ENCODE measurements at regions not wholly inside any gene's neighbourhood (a gene's known extent, or its start where the extent isn't known, plus 50 kb on each side); places are given as distances from the start of the nearest gene placed in this dataset.

DNA sequence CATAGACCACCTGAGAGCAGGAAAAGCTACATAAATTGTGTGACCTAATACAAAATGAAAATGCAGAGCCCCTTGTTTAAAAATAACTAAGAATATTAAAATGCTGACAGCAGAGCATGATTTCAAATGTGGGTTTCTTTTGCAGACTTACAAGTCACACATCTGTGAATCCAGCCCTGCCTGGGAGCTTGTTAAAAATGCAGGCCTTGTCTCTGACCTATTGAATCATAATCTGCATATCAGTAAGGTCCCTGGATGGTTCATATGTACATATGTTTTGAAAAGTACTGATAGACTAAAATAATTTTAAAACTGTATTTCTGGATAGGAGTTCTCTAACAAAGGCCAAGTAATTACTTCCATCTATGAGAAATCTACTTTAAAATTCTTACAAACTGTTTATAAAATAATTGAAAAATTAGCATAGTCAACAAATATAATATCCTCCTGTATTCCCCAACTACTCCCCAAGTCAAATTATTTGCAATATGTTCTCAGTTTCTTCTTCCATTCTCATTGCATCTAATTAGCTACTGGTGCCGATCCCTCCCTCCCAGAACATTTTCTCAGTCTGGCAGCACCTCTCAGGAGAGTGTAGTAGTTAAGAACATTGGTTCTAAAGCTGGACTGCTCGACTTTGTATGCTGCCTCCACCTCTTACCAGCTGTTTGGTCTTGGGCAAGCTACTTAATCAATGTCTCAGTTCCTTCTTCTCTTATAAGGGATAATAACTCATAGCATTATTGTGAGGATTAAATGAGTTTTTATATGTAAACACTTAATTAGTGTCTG is 1040.4 kb upstream of the CDH2 start:
- Histone ChIP-seq H3K4me3 (no peak overlapping the region), H3K9me3 (replicated peaks) (peaks cover 8% of the 10 kb centered on the region), H3K36me3 (no peaks in the 10 kb centered on the region), H3K27ac (replicated peaks) (no peak overlapping the region), H3K4me1 (no peaks in the 10 kb centered on the region), H3K27me3 (ENCODE audit: low read depth) (no peaks in the 10 kb centered on the region)
- intact Hi-C loops (cut with micrococcal nuclease) = no loop called here
- no peak for DNase-seq
- TF ChIP-seq, protein P1, sequence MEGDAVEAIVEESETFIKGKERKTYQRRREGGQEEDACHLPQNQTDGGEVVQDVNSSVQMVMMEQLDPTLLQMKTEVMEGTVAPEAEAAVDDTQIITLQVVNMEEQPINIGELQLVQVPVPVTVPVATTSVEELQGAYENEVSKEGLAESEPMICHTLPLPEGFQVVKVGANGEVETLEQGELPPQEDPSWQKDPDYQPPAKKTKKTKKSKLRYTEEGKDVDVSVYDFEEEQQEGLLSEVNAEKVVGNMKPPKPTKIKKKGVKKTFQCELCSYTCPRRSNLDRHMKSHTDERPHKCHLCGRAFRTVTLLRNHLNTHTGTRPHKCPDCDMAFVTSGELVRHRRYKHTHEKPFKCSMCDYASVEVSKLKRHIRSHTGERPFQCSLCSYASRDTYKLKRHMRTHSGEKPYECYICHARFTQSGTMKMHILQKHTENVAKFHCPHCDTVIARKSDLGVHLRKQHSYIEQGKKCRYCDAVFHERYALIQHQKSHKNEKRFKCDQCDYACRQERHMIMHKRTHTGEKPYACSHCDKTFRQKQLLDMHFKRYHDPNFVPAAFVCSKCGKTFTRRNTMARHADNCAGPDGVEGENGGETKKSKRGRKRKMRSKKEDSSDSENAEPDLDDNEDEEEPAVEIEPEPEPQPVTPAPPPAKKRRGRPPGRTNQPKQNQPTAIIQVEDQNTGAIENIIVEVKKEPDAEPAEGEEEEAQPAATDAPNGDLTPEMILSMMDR (IDR thresholded peaks at IDR 0.05; ENCODE audit: borderline replicate concordance) = no peak

GRCh38 chr18:29198834-29199233 is 1021.9 kb upstream of the CDH2 start:
- H3K9me3 ChIP-seq (replicated peaks) = peaks cover 8% of the 10 kb centered on the region
- TF ChIP-seq, protein P1 (IDR thresholded peaks at IDR 0.05; ENCODE audit: borderline replicate concordance) = no peak
- no peak overlapping the region for H3K4me3 ChIP-seq
- no peak overlapping the region for H3K27ac ChIP-seq (replicated peaks)
- DNase-seq = no peak
- no peaks in the 10 kb centered on the region for H3K36me3 ChIP-seq
- H3K27me3 ChIP-seq (ENCODE audit: low read depth) = no peaks in the 10 kb centered on the region
- no peaks in the 10 kb centered on the region for H3K4me1 ChIP-seq
- intact Hi-C loops (cut with micrococcal nuclease) = no loop called here

DNA sequence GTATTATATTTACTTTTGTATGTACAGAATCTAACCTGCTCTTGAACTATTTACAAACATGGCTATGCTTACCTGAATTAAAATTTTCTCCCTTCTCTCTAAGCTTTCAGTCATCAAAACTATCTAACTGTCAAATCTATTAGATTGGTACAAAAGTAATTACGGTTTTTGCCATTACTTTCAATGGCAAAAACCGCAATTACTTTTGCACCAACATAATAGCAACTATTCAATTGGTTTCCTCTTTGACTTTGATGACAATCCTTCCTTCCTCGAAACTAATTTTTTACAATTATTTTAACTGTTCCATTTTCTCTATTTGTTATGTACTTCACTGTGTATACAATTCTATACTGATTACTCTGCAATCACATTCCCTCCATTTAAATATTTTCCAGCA is 1019.4 kb upstream of the CDH2 start:
- Histone ChIP-seq H3K27me3 (ENCODE audit: low read depth) (no peaks in the 10 kb centered on the region), H3K27ac (replicated peaks) (no peak overlapping the region), H3K4me1 (no peaks in the 10 kb centered on the region), H3K36me3 (no peaks in the 10 kb centered on the region), H3K9me3 (replicated peaks) (peaks cover 8% of the 10 kb centered on the region), H3K4me3 (no peak overlapping the region)
- no peak for DNase-seq
- intact Hi-C loops (cut with micrococcal nuclease) = no loop called here
- TF ChIP-seq, protein P1 (IDR thresholded peaks at IDR 0.05; ENCODE audit: borderline replicate concordance) = no peak

- Histone ChIP-seq H3K4me3 (no peak overlapping the region), H3K36me3 (no peaks in the 10 kb centered on the region), H3K9me3 (replicated peaks) (no peaks in the 10 kb centered on the region), H3K27ac (replicated peaks) (no peak overlapping the region), H3K4me1 (no peaks in the 10 kb centered on the region), H3K27me3 (ENCODE audit: low read depth) (no peaks in the 10 kb centered on the region)
- intact Hi-C loops (cut with micrococcal nuclease) = no loop called here
- DNase-seq = no peak
- TF ChIP-seq, protein P1 (IDR thresholded peaks at IDR 0.05; ENCODE audit: borderline replicate concordance) = no peak
These were observed 1014.3 kb upstream of the CDH2 start for GRCh38 chr18:29191263-29191662.

DNA sequence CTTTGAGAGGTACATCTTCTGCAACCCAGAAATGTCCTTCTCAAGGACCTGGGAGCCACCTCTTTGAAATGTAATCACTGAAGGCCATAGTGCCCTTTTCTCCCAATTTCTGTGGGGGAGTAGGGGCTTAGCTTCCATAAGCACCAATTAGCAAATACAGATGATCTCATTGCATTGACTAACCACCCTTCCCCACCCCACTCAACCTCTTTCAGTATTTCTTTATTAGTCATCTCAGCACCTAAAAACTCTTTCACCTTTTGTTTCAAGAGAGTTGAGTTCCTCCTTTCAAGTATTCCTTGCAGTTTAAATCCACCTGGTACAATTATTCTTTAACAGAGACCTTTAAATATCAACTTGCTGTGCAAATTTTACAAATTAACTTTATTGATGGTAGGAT is 1011.8 kb upstream of the CDH2 start:
- H3K9me3 ChIP-seq (replicated peaks) = no peaks in the 10 kb centered on the region
- no peak for DNase-seq
- H3K27me3 ChIP-seq (ENCODE audit: low read depth) = no peaks in the 10 kb centered on the region
- intact Hi-C loops (cut with micrococcal nuclease) = no loop called here
- no peaks in the 10 kb centered on the region for H3K36me3 ChIP-seq
- TF ChIP-seq, protein P1 (IDR thresholded peaks at IDR 0.05; ENCODE audit: borderline replicate concordance) = no peak
- H3K4me3 ChIP-seq = no peak overlapping the region
- no peaks in the 10 kb centered on the region for H3K4me1 ChIP-seq
- no peak overlapping the region for H3K27ac ChIP-seq (replicated peaks)
